GM12878 (cell line): ENCODE measurements at regions not wholly inside any gene's neighbourhood (a gene's known extent, or its start where the extent isn't known, plus 50 kb on each side); places are given as distances from the start of the nearest gene placed in this dataset.

Experiments
- ATAC-seq: fragments of 200-7000 bp; cut with Tn5 transposase; 3 replicates; pipeline ENCODE4 v1.9.1; 2020; ENCODE audit warnings: mild to moderate bottlenecking, moderate library complexity
- BruUV-seq: library from RNA; stranded (reverse); fragments of 400-500 nt; replicated peaks from 2 replicates; lab custom pipeline; 2021; lab: Mats Ljungman, UMichigan
- CTCF ChIA-PET: fragments of 300-600 bp; sonication (Branson Sonifier 250); formaldehyde crosslinking; extraction: SDS; loops from one replicate; lab custom pipeline; 2021; ENCODE audit warnings: inconsistent platforms; lab: Yijun Ruan, JAX
- POLR2A ChIA-PET: fragments of 350-600 bp; formaldehyde crosslinking; extraction: SDS; loops from one replicate; lab custom pipeline; 2021; ENCODE audit warnings: inconsistent platforms; lab: Charles Lee
- RAD21 ChIA-PET: fragments of 300-600 bp; sonication (Branson Sonifier 250); formaldehyde crosslinking; loops from one replicate; lab custom pipeline; 2023; ENCODE audit warnings: antibody characterized with exemption; ENCODE audit not compliant: unreplicated experiment; lab: Charles Lee
- SMC1A ChIA-PET: fragments of 300-600 bp; sonication (Branson Sonifier 250); formaldehyde crosslinking; loops from one replicate; lab custom pipeline; 2023; ENCODE audit not compliant: unreplicated experiment, uncharacterized antibody; lab: Charles Lee
- DNase-seq: peaks from one replicate; pipeline ENCODE4 v3.0.0-alpha.2; 2011; ENCODE audit warnings: low read depth, low spot score
- FAIRE-seq: peaks from 3 replicates; lab custom pipeline; 2011; peaks lifted over from hg19 to GRCh38; lab: Jason Lieb, UNC
- H2AFZ ChIP-seq: 2 replicates; pipeline ENCODE4 v1.6.0; 2011; ENCODE audit warnings: low read depth, low read length, control low read depth; ENCODE audit not compliant: control insufficient read depth
- H3K27ac ChIP-seq: 2 replicates; pipeline ENCODE4 v1.5.1; 2011; ENCODE audit warnings: control low read depth; ENCODE audit not compliant: control insufficient read depth, insufficient read depth
- H3K27me3 ChIP-seq, 2 experiments: replicated peaks in 1 of 2; 2 replicates each; pipeline versions ENCODE4 v1.6.0 to v1.6.1; 2011; ENCODE audit warnings: low read length in 1 of 2; ENCODE audit not compliant: control insufficient read depth in 2 of 2, insufficient read depth in 2 of 2
- H3K36me3 ChIP-seq, 2 experiments: 2 replicates each; pipeline ENCODE4 v1.5.1; 2011; ENCODE audit warnings: low read length in 1 of 2; ENCODE audit not compliant: control insufficient read depth in 2 of 2, insufficient read depth in 2 of 2
- H3K4me1 ChIP-seq: 2 replicates; pipeline ENCODE4 v1.6.1; 2011; ENCODE audit warnings: mild to moderate bottlenecking, low read length, moderate library complexity, mixed read lengths; ENCODE audit not compliant: control insufficient read depth, insufficient read depth
- H3K4me2 ChIP-seq: 2 replicates; pipeline ENCODE4 v1.6.0; 2011; ENCODE audit warnings: control low read depth; ENCODE audit not compliant: control insufficient read depth, insufficient read depth
- H3K4me3 ChIP-seq: fragments of 200-600 bp; sonication (generic); 2 replicates; pipeline ENCODE4 v1.5.1; 2016
- H3K79me2 ChIP-seq: 2 replicates; pipeline ENCODE4 v1.6.0; 2011; ENCODE audit warnings: low read length; ENCODE audit not compliant: control insufficient read depth, insufficient read depth
- H3K9ac ChIP-seq: 2 replicates; pipeline ENCODE4 v1.8.0; 2011; ENCODE audit warnings: low read length, control low read depth, mixed read lengths; ENCODE audit not compliant: control insufficient read depth, insufficient read depth
- H3K9me3 ChIP-seq: replicated peaks from 3 replicates; pipeline ENCODE4 v1.5.1; 2011; ENCODE audit warnings: mild to moderate bottlenecking, low read length; ENCODE audit not compliant: control insufficient read depth, insufficient read depth
- H4K20me1 ChIP-seq: 2 replicates; pipeline ENCODE4 v1.6.0; 2011; ENCODE audit not compliant: control insufficient read depth, insufficient read depth
- BHLHE40 ChIP-seq, 2 experiments: fragments of 450-650 bp in 1 of 2; IDR thresholded peaks; 2 replicates each; pipeline ENCODE4 v1.6.1; 2011 to 2017; ENCODE audit warnings: low read depth in 2 of 2, borderline replicate concordance in 1 of 2, improper control_type of control experiment in 1 of 2, low read length in 1 of 2, mild to moderate bottlenecking in 1 of 2
- CTCF ChIP-seq, 3 experiments: IDR thresholded peaks in 2 of 3; conservative IDR thresholded peaks in 1 of 3; 2 replicates each; pipeline ENCODE4 v1.5.1; 2011; ENCODE audit warnings: low read depth in 3 of 3, low read length in 3 of 3, mild to moderate bottlenecking in 3 of 3, control low read depth in 2 of 3, moderate library complexity in 2 of 3, inconsistent platforms in 1 of 3, mixed read lengths in 1 of 3; ENCODE audit not compliant: control insufficient read depth in 2 of 3, insufficient read depth in 1 of 3; ENCODE audit errors: extremely low read depth in 1 of 3
- ESRRA ChIP-seq: IDR thresholded peaks from 2 replicates; pipeline ENCODE4 v1.6.1; 2012; ENCODE audit warnings: mild to moderate bottlenecking, low read length, improper control_type of control experiment
- NBN ChIP-seq: fragments of 450-650 bp; IDR thresholded peaks from 2 replicates; pipeline ENCODE4 v1.6.1; 2016
- NFYB ChIP-seq: IDR thresholded peaks from 2 replicates; pipeline ENCODE4 v1.6.1; 2011; ENCODE audit warnings: low read depth, mild to moderate bottlenecking, low read length, improper control_type of control experiment, moderate library complexity; ENCODE audit not compliant: insufficient read depth
- SP1 ChIP-seq: IDR thresholded peaks from one replicate; pipeline ENCODE4 v1.6.1; 2011; ENCODE audit warnings: low read depth, low read length
- TARDBP ChIP-seq: IDR thresholded peaks from 2 replicates; pipeline ENCODE4 v1.6.1; 2016; ENCODE audit warnings: borderline replicate concordance
- ZBTB4 ChIP-seq: fragments of 450-650 bp; formaldehyde crosslinking; IDR thresholded peaks from 2 replicates; pipeline ENCODE4 v1.4.0; 2022; ENCODE audit warnings: mild to moderate bottlenecking, moderate library complexity
- WGBS: methylation state at CpG from one replicate; pipeline ENCODE4 v1.1.6; 2016; ENCODE audit warnings: low lambda C conversion rate; ENCODE audit not compliant: insufficient replicate concordance, insufficient coverage; ENCODE audit errors: missing lambda C conversion rate; 5-methylcytosine and 5-hydroxymethylcytosine counted together
- in situ Hi-C: fragments of 300-500 bp; cut with MboI; formaldehyde crosslinking; loops from 9 replicates; pipeline ENCODE4 v1.14.3; 2018; ENCODE audit warnings: mixed read lengths
- intact Hi-C: fragments of 100-400 bp; cut with micrococcal nuclease; formaldehyde crosslinking; loops from one replicate; pipeline ENCODE4 v1.14.2; 2022; ENCODE audit not compliant: unreplicated experiment

- ChIA-PET CTCF (interaction anchor here (1.3 kb wide), 1 partner anchor 18 kb away, joined by 3 read pairs; no protein-coding TSS in a partner anchor), SMC1A (interaction anchor here (0.6 to 1.4 kb wide), 3 partner anchors 29 to 75 kb away, joined by 3 to 4 read pairs (median 3); no protein-coding TSS in a partner anchor), POLR2A (no interaction called here), RAD21 (interaction anchor here (0.8 to 1.1 kb wide), 2 partner anchors 36 to 41 kb away, joined by 3 to 4 read pairs; no protein-coding TSS in a partner anchor)
- Histone ChIP-seq H3K4me3 (no peak overlapping the region), H3K36me3 (no peaks in the 10 kb centered on the region), H3K9me3 (no peaks in the 10 kb centered on the region), H3K4me1 (no peaks in the 10 kb centered on the region), H3K4me2 (no peak overlapping the region), H3K9ac (no peak overlapping the region), H2AFZ (no peak overlapping the region), H3K27ac (no peak overlapping the region), H4K20me1 (no peaks in the 10 kb centered on the region), H3K27me3 (no peaks in the 10 kb centered on the region), H3K79me2 (no peaks in the 10 kb centered on the region)
- TF ChIP-seq NFYB: no peak
- no peak for ATAC-seq
- no peak for FAIRE-seq
- DNase-seq: no peak
- intact Hi-C loops (loop anchor here (5.0 kb wide), 1 partner anchor 82 kb away; no protein-coding TSS in a partner anchor), in situ Hi-C loops (no loop called here)
- no TSS peak for BruUV-seq
- 21% methylated on average over 1 of the region's 1 CpG for WGBS
These were observed 1238.3 kb downstream of the SORCS3 start for GRCh38 chr10:105879401-105879800.

DNA sequence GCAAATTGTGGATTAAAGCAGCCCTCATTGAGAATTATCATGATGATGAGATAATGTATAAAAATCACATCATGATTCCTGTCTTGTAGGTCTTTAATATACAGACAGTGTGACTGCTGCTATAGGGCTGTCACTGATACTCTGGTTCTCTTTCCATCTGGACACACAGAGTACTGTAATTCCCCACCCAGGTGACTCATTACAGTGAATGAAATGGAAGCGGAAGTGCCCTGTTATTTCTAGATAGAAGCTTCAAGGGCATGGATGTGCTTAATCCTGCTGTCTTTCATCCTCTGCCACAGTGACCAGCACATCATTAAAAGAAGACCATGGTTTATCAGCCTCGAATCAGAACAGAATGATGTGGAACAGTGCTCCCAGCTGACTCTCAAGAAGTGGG lies 1234.0 kb downstream of the SORCS3 start:
- intact Hi-C loops: loop anchor here (5.0 kb wide), 1 partner anchor 78 kb away; no protein-coding TSS in a partner anchor
- ATAC-seq: peak; percentile 79
- no TSS peak for BruUV-seq
- Histone ChIP-seq H3K4me1 (no peaks in the 10 kb centered on the region), H3K9me3 (no peaks in the 10 kb centered on the region), H3K27ac (no peak overlapping the region), H3K4me3 (no peak overlapping the region), H2AFZ (no peak overlapping the region), H3K27me3 (no peaks in the 10 kb centered on the region), H3K4me2 (no peak overlapping the region), H4K20me1 (no peaks in the 10 kb centered on the region), H3K9ac (no peak overlapping the region), H3K79me2 (no peaks in the 10 kb centered on the region), H3K36me3 (no peaks in the 10 kb centered on the region)
- POLR2A ChIA-PET: interaction anchor here (1.5 kb wide), 1 partner anchor 33 kb away, joined by 4 read pairs; no protein-coding TSS in a partner anchor
- DNase-seq: no peak
- in situ Hi-C loops: no loop called here
- SMC1A ChIA-PET: interaction anchor here (0.8 to 2.0 kb wide), 6 partner anchors 10 to 76 kb away, joined by 3 to 9 read pairs (median 4); no protein-coding TSS in a partner anchor
- WGBS: 50% methylated on average over 2 of the region's 2 CpGs
- no peak for FAIRE-seq
- RAD21 ChIA-PET: interaction anchor here (1.3 to 2.0 kb wide), 6 partner anchors 14 to 50 kb away, joined by 3 to 7 read pairs (median 4); no protein-coding TSS in a partner anchor
- CTCF ChIA-PET: interaction anchor here (1.6 kb wide), 1 partner anchor 32 kb away, joined by 3 read pairs; no protein-coding TSS in a partner anchor
- no peak for TF ChIP-seq TARDBP
- no peak for TF ChIP-seq SP1
- no peak for TF ChIP-seq ZBTB4 (CRISPR knock-in tag)
- no peak for TF ChIP-seq ESRRA
- TF ChIP-seq NBN: no peak
- no peak for TF ChIP-seq BHLHE40 (IDR thresholded peaks at IDR 0.05; ENCODE audit: borderline replicate concordance in 1 of 2, low read depth in 2 of 2, low read length in 1 of 2)
- no peak for TF ChIP-seq CTCF (IDR thresholded peaks at IDR 0.05 in 2 of 3, conservative IDR thresholded peaks at IDR 0.05 in 1 of 3; ENCODE audit: control insufficient read depth in 2 of 3, extremely low read depth in 1 of 3, insufficient read depth in 1 of 3, low read depth in 3 of 3, low read length in 3 of 3)
